HCT116 (cell line): ENCODE measurements at regions not wholly inside any gene's neighbourhood (a gene's known extent, or its start where the extent isn't known, plus 50 kb on each side); places are given as distances from the start of the nearest gene placed in this dataset.

Experiments
- ATAC-seq: fragments of 200-7000 bp; cut with Tn5 transposase; 2 replicates; pipeline ENCODE4 v1.9.1; 2020; ENCODE audit warnings: mild to moderate bottlenecking, moderate library complexity
- BruUV-seq: library from RNA; stranded (reverse); fragments of 400-500 nt; replicated peaks from 2 replicates; lab custom pipeline; 2021; lab: Mats Ljungman, UMichigan
- CTCF ChIA-PET: fragments of 300-600 bp; sonication (Branson Sonifier 250); formaldehyde crosslinking; loops from one replicate; lab custom pipeline; 2021; ENCODE audit warnings: antibody characterized with exemption; lab: Charles Lee
- POLR2A ChIA-PET: fragments of 300-600, 350-600 bp; sonication (Branson Sonifier 250); formaldehyde crosslinking; loops from one replicate; lab custom pipeline; 2021; ENCODE audit warnings: antibody characterized with exemption; lab: Charles Lee
- RAD21 ChIA-PET, 2 experiments: fragments of 300-600 bp; sonication (Branson Sonifier 250); formaldehyde crosslinking; loops; one replicate each; lab custom pipeline; 2023; ENCODE audit warnings: low total read pairs in 2 of 2; ENCODE audit not compliant: uncharacterized antibody in 2 of 2, unreplicated experiment in 2 of 2, low non-redundant PET in 1 of 2; lab: Charles Lee
- DNase-seq: peaks from one replicate; pipeline ENCODE4 v3.0.0-alpha.2; 2010; ENCODE audit warnings: low read depth, low spot score
- H2AFZ ChIP-seq: fragments of 200-600 bp; shearing (Covaris generic), sonication (generic); 2 replicates; pipeline ENCODE4 v1.6.1; 2017; ENCODE audit warnings: low read depth, mixed run types, mixed read lengths, antibody characterized with exemption, low read length; ENCODE audit not compliant: poor library complexity, severe bottlenecking
- H3K27ac ChIP-seq: 2 replicates; pipeline ENCODE4 v1.5.1; 2012; ENCODE audit warnings: low read depth, low read length
- H3K27me3 ChIP-seq: fragments of 200-600 bp; sonication (generic); 2 replicates; pipeline ENCODE4 v1.6.1; 2016; ENCODE audit warnings: mixed run types, low read length, mixed read lengths; ENCODE audit not compliant: insufficient read depth
- H3K36me3 ChIP-seq, 2 experiments: fragments of 200-500 bp in 1 of 2; fragments of 200-600 bp in 1 of 2; sonication (Bioruptor generic) in 1 of 2; sonication (generic) in 1 of 2; 2 replicates each; pipeline versions ENCODE4 v1.5.1 to v1.6.1; 2014 to 2016; ENCODE audit warnings: low read length in 2 of 2, inconsistent platforms in 1 of 2, mixed read lengths in 1 of 2, mixed run types in 1 of 2; ENCODE audit not compliant: insufficient read depth in 2 of 2, control insufficient read depth in 1 of 2
- H3K4me1 ChIP-seq, 2 experiments: fragments of 200-600 bp in 1 of 2; sonication (generic) in 1 of 2; 2 replicates each; pipeline versions ENCODE4 v1.5.1 to v1.6.1; 2012 to 2017; ENCODE audit warnings: low read length in 2 of 2, inconsistent platforms in 1 of 2, mild to moderate bottlenecking in 1 of 2, mixed read lengths in 1 of 2, mixed run types in 1 of 2, moderate library complexity in 1 of 2; ENCODE audit not compliant: insufficient read depth in 2 of 2, control insufficient read depth in 1 of 2
- H3K4me2 ChIP-seq: fragments of 200-600 bp; sonication (generic); 2 replicates; pipeline ENCODE4 v1.6.1; 2017; ENCODE audit warnings: mixed run types, low read length, mixed read lengths
- H3K4me3 ChIP-seq, 2 experiments: fragments of 200-600 bp in 1 of 2; sonication (generic) in 1 of 2; replicated peaks in 1 of 2; 2 replicates each; pipeline ENCODE4 v1.5.1; 2011 to 2016; ENCODE audit warnings: low read length in 2 of 2, control low read depth in 1 of 2, low read depth in 1 of 2, mild to moderate bottlenecking in 1 of 2, mixed read lengths in 1 of 2, mixed run types in 1 of 2
- H3K79me2 ChIP-seq: fragments of 200-600 bp; sonication (generic); 2 replicates; pipeline ENCODE4 v1.6.1; 2017; ENCODE audit warnings: mild to moderate bottlenecking, mixed run types, low read length, moderate library complexity, mixed read lengths; ENCODE audit not compliant: insufficient read depth
- H3K9ac ChIP-seq: fragments of 200-600 bp; sonication (generic); 2 replicates; pipeline ENCODE4 v1.6.1; 2016; ENCODE audit warnings: low read length, mixed read lengths
- H3K9me2 ChIP-seq: fragments of 200-600 bp; sonication (generic), shearing (Covaris generic); 2 replicates; pipeline ENCODE4 v1.6.1; 2017; ENCODE audit warnings: mixed run types, mild to moderate bottlenecking, moderate library complexity; ENCODE audit not compliant: insufficient read depth
- H3K9me3 ChIP-seq, 2 experiments: fragments of 200-500 bp in 1 of 2; fragments of 200-600 bp in 1 of 2; sonication (Bioruptor generic) in 1 of 2; sonication (generic) in 1 of 2; 2 replicates each; pipeline ENCODE4 v1.6.1; 2014 to 2017; ENCODE audit warnings: low read length in 2 of 2, mixed read lengths in 2 of 2, inconsistent platforms in 1 of 2, low read depth in 1 of 2, mild to moderate bottlenecking in 1 of 2, mixed run types in 1 of 2, moderate library complexity in 1 of 2; ENCODE audit not compliant: control insufficient read depth in 1 of 2, insufficient read depth in 1 of 2
- H4K20me1 ChIP-seq: fragments of 200-600 bp; sonication (generic), shearing (Covaris generic); 2 replicates; pipeline ENCODE4 v1.6.1; 2017; ENCODE audit warnings: mixed run types, mild to moderate bottlenecking, moderate library complexity; ENCODE audit not compliant: insufficient read depth
- EGR1 ChIP-seq: IDR thresholded peaks from 2 replicates; pipeline ENCODE4 v1.6.1; 2012; ENCODE audit warnings: low read depth
- EZH2phosphoT487 ChIP-seq: fragments of 200-600 bp; IDR thresholded peaks from 2 replicates; pipeline ENCODE4 v1.6.1; 2018; ENCODE audit warnings: antibody characterized with exemption, borderline replicate concordance
- FOSL1 ChIP-seq: IDR thresholded peaks from 2 replicates; pipeline ENCODE4 v1.6.1; 2012; ENCODE audit warnings: low read depth
- JUND ChIP-seq: IDR thresholded peaks from 2 replicates; pipeline ENCODE4 v1.6.1; 2012
- MAX ChIP-seq: IDR thresholded peaks from 2 replicates; pipeline ENCODE4 v1.6.1; 2012
- POLR2A ChIP-seq: IDR thresholded peaks from 2 replicates; pipeline ENCODE4 v1.7.0; 2011; ENCODE audit warnings: borderline replicate concordance; ENCODE audit not compliant: insufficient read depth, insufficient read length; ENCODE audit errors: extremely low read depth
- POLR2AphosphoS5 ChIP-seq: IDR thresholded peaks from 2 replicates; pipeline ENCODE4 v1.6.1; 2011; ENCODE audit warnings: mild to moderate bottlenecking, low read depth, low read length, moderate library complexity
- RAD21 ChIP-seq: IDR thresholded peaks from 2 replicates; pipeline ENCODE4 v1.6.1; 2012; ENCODE audit warnings: low read depth, mild to moderate bottlenecking
- REST ChIP-seq: IDR thresholded peaks from 2 replicates; pipeline ENCODE4 v1.6.1; 2012; ENCODE audit warnings: low read depth
- SIN3A ChIP-seq: IDR thresholded peaks from 2 replicates; pipeline ENCODE4 v1.6.1; 2012; ENCODE audit warnings: low read depth
- SP1 ChIP-seq: IDR thresholded peaks from 2 replicates; pipeline ENCODE4 v1.6.1; 2012; ENCODE audit warnings: low read depth
- SRF ChIP-seq: IDR thresholded peaks from 2 replicates; pipeline ENCODE4 v1.6.1; 2012; ENCODE audit warnings: low read depth
- YY1 ChIP-seq: IDR thresholded peaks from 2 replicates; pipeline ENCODE4 v1.6.1; 2011; ENCODE audit warnings: low read length, low read depth, moderate library complexity, mild to moderate bottlenecking; ENCODE audit not compliant: insufficient replicate concordance; ENCODE audit errors: extremely low read depth
- ZFX ChIP-seq: fragments of 450-650 bp; IDR thresholded peaks from 2 replicates; pipeline ENCODE4 v1.6.1; 2017
- ZNF274 ChIP-seq: fragments of 200-500 bp; sonication (Bioruptor generic); IDR thresholded peaks from 2 replicates; pipeline ENCODE4 v1.6.1; 2014; ENCODE audit warnings: mild to moderate bottlenecking, low read depth, low read length, inconsistent platforms
- intact Hi-C: fragments of 100-400 bp; cut with micrococcal nuclease; formaldehyde crosslinking; loops from 2 replicates; pipeline ENCODE4 v1.10.0; 2022
- TF ChIP-seq, protein P1 (sequence below): IDR thresholded peaks from 2 replicates; pipeline ENCODE4 v1.6.1; 2012

DNA sequence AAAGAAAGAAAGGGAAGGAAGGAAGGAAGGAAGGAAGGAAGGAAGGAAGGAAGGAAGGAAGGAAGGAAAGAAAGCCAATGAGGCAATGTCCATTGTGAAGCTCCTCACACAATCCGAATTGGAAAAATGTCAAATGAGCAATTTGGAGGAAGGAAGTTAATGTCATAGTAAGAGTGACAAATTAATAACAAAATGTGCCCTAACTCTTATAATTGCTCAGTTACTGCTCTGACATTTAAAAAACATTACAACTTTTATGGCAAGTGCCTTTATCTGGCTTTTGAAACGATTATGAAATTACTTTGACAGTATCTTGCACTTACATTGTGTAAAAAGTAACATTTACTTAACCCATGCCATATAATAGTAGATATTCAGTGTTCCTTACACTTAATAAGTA, 96.5 kb upstream of the EFHC2 start:
- H3K4me3 ChIP-seq, result no peak overlapping the region
- no peaks in the 10 kb centered on the region for H3K4me1 ChIP-seq
- ChIA-PET POLR2A (no interaction called here), CTCF (no interaction called here), RAD21 (no interaction called here)
- no peaks in the 10 kb centered on the region for H4K20me1 ChIP-seq
- H3K27ac ChIP-seq, result no peak overlapping the region
- no peak overlapping the region for H3K4me2 ChIP-seq
- no peak for ATAC-seq
- H3K79me2 ChIP-seq, result no peaks in the 10 kb centered on the region
- no TSS peak for BruUV-seq
- DNase-seq, result no peak
- no peaks in the 10 kb centered on the region for H3K27me3 ChIP-seq
- H3K36me3 ChIP-seq, result no peaks in the 10 kb centered on the region
- H3K9me2 ChIP-seq, result no peaks in the 10 kb centered on the region
- intact Hi-C loops, result no loop called here
- H2AFZ ChIP-seq, result no peak overlapping the region
- no peak for TF ChIP-seq MAX
- TF ChIP-seq, all 23 proteins: peak for 0
- H3K9ac ChIP-seq, result no peak overlapping the region
- no peaks in the 10 kb centered on the region for H3K9me3 ChIP-seq

DNA sequence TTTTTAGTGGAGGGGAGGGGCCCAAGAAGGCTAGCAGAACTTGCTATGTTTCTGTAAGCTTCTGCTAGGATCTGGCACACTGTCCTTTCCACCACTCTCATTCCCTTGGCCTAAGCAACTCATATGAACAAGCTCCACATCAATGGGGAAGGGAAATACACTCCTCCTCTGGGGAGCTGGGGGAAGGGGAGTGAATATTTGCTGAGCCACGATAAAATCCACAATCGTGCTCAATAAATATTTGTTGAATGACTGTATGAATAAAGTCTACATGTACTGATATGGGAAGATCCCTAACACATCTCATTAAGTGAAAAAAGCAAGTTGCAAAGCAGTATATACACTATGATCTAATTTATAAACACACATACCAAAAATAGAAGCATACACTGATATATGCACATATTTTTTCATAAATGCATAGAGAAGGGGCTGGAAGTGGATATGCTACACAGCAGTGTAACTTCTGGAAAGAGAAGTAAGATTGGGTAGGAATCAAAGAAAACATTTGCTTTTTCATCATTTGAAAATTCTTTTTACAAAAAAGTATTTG, 95.8 kb upstream of the EFHC2 start:
- RAD21 ChIA-PET, result no interaction called here
- BruUV-seq, result no TSS peak
- Histone ChIP-seq H3K79me2 (no peaks in the 10 kb centered on the region), H3K36me3 (no peaks in the 10 kb centered on the region), H3K9me2 (no peaks in the 10 kb centered on the region), H3K9ac (no peak overlapping the region), H3K27me3 (no peaks in the 10 kb centered on the region), H3K27ac (no peak overlapping the region), H3K4me3 (no peak overlapping the region), H3K4me1 (no peaks in the 10 kb centered on the region), H4K20me1 (no peaks in the 10 kb centered on the region), H2AFZ (no peak overlapping the region), H3K9me3 (no peaks in the 10 kb centered on the region), H3K4me2 (no peak overlapping the region)
- intact Hi-C loops, result no loop called here
- ATAC-seq, result no peak
- DNase-seq, result no peak
- TF ChIP-seq SIN3A (no peak), REST (no peak), FOSL1 (no peak), MAX (no peak), SRF (no peak), EGR1 (no peak), RAD21 (no peak), ZNF274 (no peak), EZH2phosphoT487 (no peak), JUND (no peak), POLR2AphosphoS5 (no peak), ZFX (no peak), POLR2A (no peak), YY1 (no peak), SP1 (no peak)
- TF ChIP-seq, protein P1, sequence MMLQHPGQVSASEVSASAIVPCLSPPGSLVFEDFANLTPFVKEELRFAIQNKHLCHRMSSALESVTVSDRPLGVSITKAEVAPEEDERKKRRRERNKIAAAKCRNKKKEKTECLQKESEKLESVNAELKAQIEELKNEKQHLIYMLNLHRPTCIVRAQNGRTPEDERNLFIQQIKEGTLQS, result no peak
- POLR2A ChIA-PET, result no interaction called here
- CTCF ChIA-PET, result no interaction called here
